ENCODE measurements at regions not wholly inside any gene's neighbourhood (a gene's known extent, or its start where the extent isn't known, plus 50 kb on each side); places are given as distances from the start of the nearest gene placed in this dataset.
A peak's percentile ranks its signal among the peaks of the same experiment; 100 is the strongest.

DNA sequence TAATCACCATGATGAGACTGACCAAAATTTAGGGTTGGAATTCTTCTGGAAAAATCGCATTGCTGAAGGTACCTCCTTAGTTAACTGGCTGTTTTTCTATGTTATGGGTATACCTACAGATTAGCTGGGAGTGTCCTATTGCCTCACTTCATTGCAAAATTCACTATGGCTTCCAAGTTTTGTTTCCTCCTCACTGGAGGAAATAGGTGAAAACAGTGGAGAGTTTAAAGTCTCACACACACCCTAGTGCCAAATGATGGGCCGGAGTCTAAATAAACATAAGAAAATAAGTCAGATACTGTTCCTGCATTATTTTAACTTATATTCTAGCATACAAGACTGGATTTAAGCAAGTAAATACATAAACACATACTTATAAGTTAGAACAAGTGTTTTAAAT, 98.2 kb downstream of the AHR start:
- Histone ChIP-seq H3K4me2 (ENCODE audit: low read depth, low read length) (no peak overlapping the region), H3K9me3 (replicated peaks; ENCODE audit: insufficient read depth, low read length) (no peaks in the 10 kb centered on the region), H2AFZ (ENCODE audit: low read length) (no peak overlapping the region), H3F3A (ENCODE audit: insufficient read depth, low read length) (no peaks in the 10 kb centered on the region), H3K27ac (ENCODE audit: low read length) (no peak overlapping the region), H3K9ac (ENCODE audit: low read length) (no peak overlapping the region), H3K4me3 (ENCODE audit: low read length) (no peak overlapping the region), H3K36me3 (replicated peaks; ENCODE audit: insufficient read depth, low read length) (no peaks in the 10 kb centered on the region), H3K4me1 (ENCODE audit: low read length) (no peaks in the 10 kb centered on the region), H3K9me2 (replicated peaks; ENCODE audit: insufficient read depth, low read length) (no peaks in the 10 kb centered on the region), H4K20me1 (ENCODE audit: insufficient read depth, low read length) (no peaks in the 10 kb centered on the region), H3K79me2 (ENCODE audit: low read length) (no peaks in the 10 kb centered on the region), H3K27me3 (replicated peaks; ENCODE audit: insufficient read depth, low read length) (no peaks in the 10 kb centered on the region)
- DNase-seq = no peak
- TF ChIP-seq EZH2phosphoT487 (IDR thresholded peaks at IDR 0.05; ENCODE audit: low read length) (no peak), EZH2 (optimal IDR thresholded peaks at IDR 0.05; ENCODE audit: low read depth, low read length) (no peak)
- TF ChIP-seq, protein P1, sequence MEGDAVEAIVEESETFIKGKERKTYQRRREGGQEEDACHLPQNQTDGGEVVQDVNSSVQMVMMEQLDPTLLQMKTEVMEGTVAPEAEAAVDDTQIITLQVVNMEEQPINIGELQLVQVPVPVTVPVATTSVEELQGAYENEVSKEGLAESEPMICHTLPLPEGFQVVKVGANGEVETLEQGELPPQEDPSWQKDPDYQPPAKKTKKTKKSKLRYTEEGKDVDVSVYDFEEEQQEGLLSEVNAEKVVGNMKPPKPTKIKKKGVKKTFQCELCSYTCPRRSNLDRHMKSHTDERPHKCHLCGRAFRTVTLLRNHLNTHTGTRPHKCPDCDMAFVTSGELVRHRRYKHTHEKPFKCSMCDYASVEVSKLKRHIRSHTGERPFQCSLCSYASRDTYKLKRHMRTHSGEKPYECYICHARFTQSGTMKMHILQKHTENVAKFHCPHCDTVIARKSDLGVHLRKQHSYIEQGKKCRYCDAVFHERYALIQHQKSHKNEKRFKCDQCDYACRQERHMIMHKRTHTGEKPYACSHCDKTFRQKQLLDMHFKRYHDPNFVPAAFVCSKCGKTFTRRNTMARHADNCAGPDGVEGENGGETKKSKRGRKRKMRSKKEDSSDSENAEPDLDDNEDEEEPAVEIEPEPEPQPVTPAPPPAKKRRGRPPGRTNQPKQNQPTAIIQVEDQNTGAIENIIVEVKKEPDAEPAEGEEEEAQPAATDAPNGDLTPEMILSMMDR (IDR thresholded peaks at IDR 0.05; ENCODE audit: low read length) = no peak

DNA sequence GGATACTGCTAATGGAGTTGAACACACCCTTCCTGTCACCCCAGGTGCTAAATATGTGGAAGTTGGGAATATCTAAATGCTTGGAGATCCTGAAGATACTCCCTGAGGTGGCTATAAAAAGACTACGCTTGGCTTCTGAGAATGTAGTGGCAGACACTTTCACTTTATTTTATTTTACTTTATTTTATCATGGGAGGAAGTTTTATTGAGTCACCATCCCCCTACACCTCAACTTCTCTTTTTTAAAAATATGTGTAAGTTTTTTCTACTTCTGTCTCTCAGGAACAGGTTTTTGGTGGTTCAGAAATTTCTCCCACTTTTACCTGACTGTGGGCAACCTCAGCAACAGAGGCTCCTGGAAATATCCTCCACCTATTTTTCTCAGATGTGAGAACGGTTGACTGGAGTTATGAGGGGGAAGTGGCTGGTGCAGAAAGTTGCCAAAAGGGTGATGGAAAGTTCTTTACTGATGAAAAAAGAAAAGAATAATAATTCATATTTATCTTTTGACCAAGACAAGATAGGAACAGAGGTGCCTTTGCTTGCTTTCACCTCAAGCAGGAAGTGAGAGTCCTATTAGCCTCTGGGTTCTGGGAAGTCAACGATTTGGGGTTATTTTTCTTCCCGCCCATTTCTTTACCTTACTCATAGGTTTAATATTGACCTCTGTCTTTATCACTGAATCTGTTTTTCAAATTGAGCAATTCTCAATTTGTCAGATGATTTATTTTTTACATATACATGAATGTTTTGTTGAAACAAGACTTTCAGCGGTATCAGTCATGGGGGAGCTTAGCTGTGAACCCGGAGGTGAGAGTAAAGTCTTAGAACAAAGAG, 103.6 kb downstream of the AHR start:
- H3K27me3 ChIP-seq (replicated peaks; ENCODE audit: insufficient read depth, low read length) = no peaks in the 10 kb centered on the region
- DNase-seq = no peak
- no peaks in the 10 kb centered on the region for H3K4me1 ChIP-seq (ENCODE audit: low read length)
- no peaks in the 10 kb centered on the region for H3K9me2 ChIP-seq (replicated peaks; ENCODE audit: insufficient read depth, low read length)
- no peak overlapping the region for H3K4me3 ChIP-seq (ENCODE audit: low read length)
- H3F3A ChIP-seq (ENCODE audit: insufficient read depth, low read length) = no peaks in the 10 kb centered on the region
- no peak overlapping the region for H3K9ac ChIP-seq (ENCODE audit: low read length)
- H3K27ac ChIP-seq (ENCODE audit: low read length) = no peak overlapping the region
- no peak overlapping the region for H2AFZ ChIP-seq (ENCODE audit: low read length)
- no peaks in the 10 kb centered on the region for H3K9me3 ChIP-seq (replicated peaks; ENCODE audit: insufficient read depth, low read length)
- no peaks in the 10 kb centered on the region for H3K79me2 ChIP-seq (ENCODE audit: low read length)
- TF ChIP-seq EZH2 (optimal IDR thresholded peaks at IDR 0.05; ENCODE audit: low read depth, low read length) = no peak
- TF ChIP-seq EZH2phosphoT487 (IDR thresholded peaks at IDR 0.05; ENCODE audit: low read length) = no peak
- TF ChIP-seq, protein P1 (IDR thresholded peaks at IDR 0.05; ENCODE audit: low read length) = no peak
- no peaks in the 10 kb centered on the region for H4K20me1 ChIP-seq (ENCODE audit: insufficient read depth, low read length)
- no peaks in the 10 kb centered on the region for H3K36me3 ChIP-seq (replicated peaks; ENCODE audit: insufficient read depth, low read length)
- H3K4me2 ChIP-seq (ENCODE audit: low read depth, low read length) = no peak overlapping the region

DNA sequence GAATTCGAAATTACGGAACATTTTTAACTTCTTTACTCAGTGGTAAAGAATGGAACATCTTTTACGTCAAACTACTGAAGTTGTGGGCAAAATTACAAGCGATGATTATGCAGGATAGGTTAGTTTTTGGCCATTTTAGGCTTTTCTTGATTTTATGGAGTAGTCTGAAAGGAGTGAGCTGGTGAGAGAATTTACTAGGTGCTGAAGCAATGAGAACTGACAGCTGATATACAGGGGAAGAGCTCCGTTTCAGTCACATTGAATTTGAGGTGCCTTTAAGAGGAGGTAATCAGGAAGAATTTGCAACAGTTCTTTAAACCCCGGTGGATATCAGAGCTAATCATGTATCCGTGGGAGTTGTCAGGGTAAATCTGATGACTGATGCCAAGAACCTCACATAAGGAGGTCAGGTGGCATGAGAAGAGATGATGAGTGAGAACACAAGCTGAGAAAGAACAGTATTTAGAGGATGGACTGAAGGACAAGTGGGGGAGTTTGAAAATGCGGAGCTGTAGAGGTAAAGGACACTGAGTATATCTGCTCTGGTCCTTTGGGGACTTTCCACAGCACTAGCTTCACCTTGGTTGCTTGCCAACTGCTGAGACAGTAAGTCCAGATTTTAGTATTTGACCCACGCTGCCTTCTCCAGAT, 104.3 kb downstream of the AHR start:
- H3K27me3 ChIP-seq (replicated peaks; ENCODE audit: insufficient read depth, low read length) = no peaks in the 10 kb centered on the region
- H3K9me3 ChIP-seq (replicated peaks; ENCODE audit: insufficient read depth, low read length) = no peaks in the 10 kb centered on the region
- H3K4me2 ChIP-seq (ENCODE audit: low read depth, low read length) = no peak overlapping the region
- DNase-seq = peak; percentile 39
- no peaks in the 10 kb centered on the region for H3K36me3 ChIP-seq (replicated peaks; ENCODE audit: insufficient read depth, low read length)
- H3F3A ChIP-seq (ENCODE audit: insufficient read depth, low read length) = no peaks in the 10 kb centered on the region
- H3K79me2 ChIP-seq (ENCODE audit: low read length) = no peaks in the 10 kb centered on the region
- no peak overlapping the region for H2AFZ ChIP-seq (ENCODE audit: low read length)
- no peak overlapping the region for H3K4me3 ChIP-seq (ENCODE audit: low read length)
- H3K9ac ChIP-seq (ENCODE audit: low read length) = no peak overlapping the region
- H3K9me2 ChIP-seq (replicated peaks; ENCODE audit: insufficient read depth, low read length) = no peaks in the 10 kb centered on the region
- no peak overlapping the region for H3K27ac ChIP-seq (ENCODE audit: low read length)
- H3K4me1 ChIP-seq (ENCODE audit: low read length) = no peaks in the 10 kb centered on the region
- no peaks in the 10 kb centered on the region for H4K20me1 ChIP-seq (ENCODE audit: insufficient read depth, low read length)
- no peak for TF ChIP-seq EZH2phosphoT487 (IDR thresholded peaks at IDR 0.05; ENCODE audit: low read length)
- TF ChIP-seq EZH2 (optimal IDR thresholded peaks at IDR 0.05; ENCODE audit: low read depth, low read length) = no peak
- TF ChIP-seq, protein P1 (IDR thresholded peaks at IDR 0.05; ENCODE audit: low read length) = no peak

Measured in MM.1S (cell line).